Nephron progenitor cell (in vitro differentiated cells): ENCODE measurements at regions not wholly inside any gene's neighbourhood (a gene's known extent, or its start where the extent isn't known, plus 50 kb on each side); places are given as distances from the start of the nearest gene placed in this dataset.

Experiments used
- DNase-seq: peaks from one replicate; pipeline ENCODE4 v3.0.0; 2021
- H3K27ac Mint-ChIP-seq: 2 replicates; pipeline ENCODE4 v1.8.0; 2021; ENCODE audit warnings: mild to moderate bottlenecking, moderate library complexity, mixed read lengths
- H3K27me3 Mint-ChIP-seq: 2 replicates; pipeline ENCODE4 v1.8.0; 2021; ENCODE audit warnings: mild to moderate bottlenecking, low read depth, mixed read lengths; ENCODE audit not compliant: poor library complexity
- H3K36me3 Mint-ChIP-seq: 2 replicates; pipeline ENCODE4 v1.8.0; 2021; ENCODE audit warnings: low read depth, mixed read lengths
- H3K4me1 Mint-ChIP-seq: 2 replicates; pipeline ENCODE4 v1.8.0; 2021; ENCODE audit warnings: mixed read lengths
- H3K4me3 Mint-ChIP-seq: 2 replicates; pipeline ENCODE4 v1.8.0; 2021; ENCODE audit warnings: mild to moderate bottlenecking, moderate library complexity, mixed read lengths
- H3K9me3 Mint-ChIP-seq: 2 replicates; pipeline ENCODE4 v1.8.0; 2021; ENCODE audit warnings: mild to moderate bottlenecking, moderate library complexity, mixed read lengths
- CTCF ChIP-seq: fragments of 200-600 bp; sonication (generic); IDR thresholded peaks from 2 replicates; pipeline ENCODE4 v1.5.0; 2021; ENCODE audit warnings: antibody characterized with exemption

- TF ChIP-seq CTCF = no peak
- Mint-ChIP-seq H3K27ac (peak overlapping the region; percentile 80), H3K9me3 (peaks cover 16% of the 10 kb centered on the region), H3K27me3 (peaks cover 2% of the 10 kb centered on the region), H3K4me1 (peaks cover 72% of the 10 kb centered on the region), H3K4me3 (peak overlapping the region; percentile 44), H3K36me3 (no peaks in the 10 kb centered on the region)
- peak; percentile 36 for DNase-seq
These were observed 648.0 kb upstream of the IGFBP3 start for GRCh38 chr7:46569133-46569465.

GRCh38 chr7:46568420-46569132 is 647.5 kb upstream of the IGFBP3 start:
- H3K27me3 Mint-ChIP-seq = no peaks in the 10 kb centered on the region
- H3K27ac Mint-ChIP-seq = peak overlapping the region; percentile 80
- H3K4me3 Mint-ChIP-seq = peak overlapping the region; percentile 44
- H3K9me3 Mint-ChIP-seq = peaks cover 15% of the 10 kb centered on the region
- H3K4me1 Mint-ChIP-seq = peaks cover 72% of the 10 kb centered on the region
- DNase-seq = no peak
- TF ChIP-seq CTCF = no peak
- no peaks in the 10 kb centered on the region for H3K36me3 Mint-ChIP-seq

GRCh38 chr7:46567858-46568257 is 646.8 kb upstream of the IGFBP3 start:
- no peaks in the 10 kb centered on the region for H3K27me3 Mint-ChIP-seq
- H3K9me3 Mint-ChIP-seq = peaks cover 21% of the 10 kb centered on the region
- H3K4me1 Mint-ChIP-seq = peaks cover 68% of the 10 kb centered on the region
- no peak overlapping the region for H3K27ac Mint-ChIP-seq
- no peaks in the 10 kb centered on the region for H3K36me3 Mint-ChIP-seq
- no peak for DNase-seq
- no peak for TF ChIP-seq CTCF
- no peak overlapping the region for H3K4me3 Mint-ChIP-seq

- TF ChIP-seq CTCF = no peak
- H3K27me3 Mint-ChIP-seq = peaks cover 6% of the 10 kb centered on the region
- no peak for DNase-seq
- peaks cover 61% of the 10 kb centered on the region for H3K4me1 Mint-ChIP-seq
- H3K4me3 Mint-ChIP-seq = no peak overlapping the region
- H3K27ac Mint-ChIP-seq = no peak overlapping the region
- H3K36me3 Mint-ChIP-seq = peaks cover 2% of the 10 kb centered on the region
- peaks cover 32% of the 10 kb centered on the region for H3K9me3 Mint-ChIP-seq
These were observed 645.2 kb upstream of the IGFBP3 start for GRCh38 chr7:46566097-46566774.

- peaks cover 55% of the 10 kb centered on the region for H3K4me1 Mint-ChIP-seq
- peaks cover 10% of the 10 kb centered on the region for H3K36me3 Mint-ChIP-seq
- no peak overlapping the region for H3K4me3 Mint-ChIP-seq
- peaks cover 7% of the 10 kb centered on the region for H3K27me3 Mint-ChIP-seq
- TF ChIP-seq CTCF = no peak
- no peak overlapping the region for H3K27ac Mint-ChIP-seq
- no peak for DNase-seq
- peaks cover 40% of the 10 kb centered on the region for H3K9me3 Mint-ChIP-seq
These were observed 644.4 kb upstream of the IGFBP3 start for GRCh38 chr7:46565253-46566096.
